WI38 (cell line): ENCODE measurements at regions not wholly inside any gene's neighbourhood (a gene's known extent, or its start where the extent isn't known, plus 50 kb on each side); places are given as distances from the start of the nearest gene placed in this dataset.
"Not testable (repeated sequence)": the region's sequence is repeated elsewhere in the genome, so short reads cannot be mapped to it uniquely, and the experiment has no call there.

Source experiments
- H3K4me3 ChIP-seq: 2 replicates; pipeline ENCODE4 v1.5.1; 2011; ENCODE audit warnings: low read depth, mild to moderate bottlenecking, control low read depth, low read length

DNA sequence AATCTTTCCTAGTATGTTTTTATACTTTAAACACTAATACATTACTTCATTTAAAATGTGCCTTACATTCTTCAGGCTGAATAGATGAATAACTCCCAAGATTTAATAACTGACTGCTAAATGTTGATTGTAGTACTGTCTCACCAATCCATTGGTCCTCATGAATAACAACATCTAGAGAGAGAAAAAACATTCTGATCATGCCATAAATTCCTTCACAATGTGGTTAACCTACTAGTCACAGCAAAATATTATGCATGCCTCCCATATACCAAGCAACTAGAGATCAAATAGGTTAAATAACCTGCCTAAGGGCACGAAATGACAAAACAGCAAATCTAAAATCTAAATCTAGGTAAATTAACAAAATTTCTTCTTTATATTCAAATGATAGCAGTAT lies 66.2 kb downstream of the SYT15 start:
- not testable (repeated sequence) for H3K4me3 ChIP-seq

DNA sequence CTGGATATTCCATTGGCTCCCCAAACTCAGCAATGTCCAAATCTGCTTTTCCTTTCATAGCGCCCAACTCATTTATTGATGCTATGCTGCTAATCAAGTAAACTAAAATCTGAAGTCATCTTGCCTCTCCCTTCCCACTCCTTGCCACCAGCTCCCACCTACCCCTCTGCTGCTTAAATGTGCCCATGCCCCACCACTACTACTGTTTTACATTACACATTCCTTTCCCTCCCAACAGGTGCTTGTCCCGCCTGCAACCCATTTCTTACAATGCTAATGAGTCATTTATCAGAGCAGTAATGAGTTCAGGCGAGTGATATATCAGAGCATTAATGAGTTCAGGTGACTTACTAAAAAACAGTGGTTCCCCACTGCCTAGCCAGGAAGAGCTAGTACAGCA lies 67.2 kb downstream of the SYT15 start:
- not testable (repeated sequence) for H3K4me3 ChIP-seq

DNA sequence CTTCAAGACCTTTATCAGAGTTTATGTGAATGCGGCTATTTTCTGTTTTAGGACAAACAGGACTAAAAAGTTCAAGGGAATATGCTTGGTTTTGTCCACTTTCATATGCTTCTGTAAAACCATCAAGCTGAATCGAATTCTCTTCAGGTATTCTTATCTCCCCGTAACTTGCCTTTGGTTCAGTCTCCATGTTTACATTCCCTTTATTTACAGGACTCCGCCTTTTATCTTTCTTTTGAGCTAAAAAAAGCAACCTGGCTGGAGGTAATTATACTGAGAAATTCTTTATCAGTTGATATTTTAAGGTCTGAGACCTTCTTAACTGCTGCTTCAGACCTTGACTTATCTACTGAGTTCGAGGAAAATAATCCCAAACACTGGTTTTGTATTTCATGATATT lies 72.0 kb downstream of the SYT15 start:
- not testable (repeated sequence) for H3K4me3 ChIP-seq

DNA sequence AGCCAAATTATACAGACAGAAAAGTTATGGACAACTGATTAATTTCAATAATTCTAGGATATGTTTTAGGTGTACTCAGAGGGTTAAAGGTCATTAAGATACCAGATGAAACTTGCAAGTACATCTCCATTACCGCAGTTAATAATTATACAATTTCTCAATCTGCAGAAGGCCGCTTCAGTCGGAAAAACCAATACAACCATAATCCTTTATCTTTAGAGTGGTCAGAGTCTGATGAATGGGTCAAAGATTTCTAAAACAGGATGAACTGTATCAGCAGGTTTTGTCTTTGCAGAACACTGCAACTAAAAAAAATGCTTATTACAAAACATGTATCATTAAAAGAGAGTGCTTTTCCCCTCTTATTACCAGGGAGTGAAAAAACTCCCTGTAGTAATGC lies 78.5 kb downstream of the SYT15 start:
- H3K4me3 ChIP-seq, result not testable (repeated sequence)

DNA sequence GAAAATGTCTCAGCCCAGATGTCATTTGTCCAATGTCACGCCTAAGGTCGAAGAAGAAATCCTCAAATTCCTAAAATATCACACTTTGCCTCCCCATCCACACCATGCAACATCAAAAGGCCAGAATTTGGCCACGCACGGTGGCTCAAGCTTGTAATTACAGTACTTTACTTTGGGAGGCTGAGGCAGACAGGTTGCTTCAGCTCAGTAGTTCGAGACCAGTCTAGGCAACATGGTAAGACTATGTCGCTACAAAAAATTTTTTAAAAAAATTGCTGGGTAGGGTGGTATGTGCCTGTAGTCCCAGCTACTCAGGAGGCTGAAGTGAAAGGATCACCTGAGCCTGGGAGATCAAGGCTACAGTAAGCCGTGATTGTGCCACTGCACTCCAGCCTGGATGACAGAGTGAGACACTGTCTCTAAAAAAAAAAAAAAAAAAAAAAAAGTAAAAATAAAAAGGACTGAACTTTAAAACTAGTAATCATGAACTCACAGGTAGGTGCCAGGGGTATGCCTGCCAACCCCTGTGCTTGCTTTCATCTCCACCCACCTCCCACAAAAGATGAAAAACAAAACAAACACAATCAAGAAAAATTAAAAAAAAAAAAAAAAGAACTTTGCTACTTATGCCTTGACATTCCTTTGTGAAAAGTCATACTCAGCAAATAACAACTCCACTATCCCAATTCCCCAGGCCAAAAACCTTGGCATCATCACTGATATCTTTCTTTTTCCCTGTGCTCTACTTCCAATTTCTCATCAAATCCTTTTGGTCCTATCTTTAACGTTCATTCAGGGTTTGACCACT lies 81.3 kb downstream of the SYT15 start:
- not testable (repeated sequence) for H3K4me3 ChIP-seq

DNA sequence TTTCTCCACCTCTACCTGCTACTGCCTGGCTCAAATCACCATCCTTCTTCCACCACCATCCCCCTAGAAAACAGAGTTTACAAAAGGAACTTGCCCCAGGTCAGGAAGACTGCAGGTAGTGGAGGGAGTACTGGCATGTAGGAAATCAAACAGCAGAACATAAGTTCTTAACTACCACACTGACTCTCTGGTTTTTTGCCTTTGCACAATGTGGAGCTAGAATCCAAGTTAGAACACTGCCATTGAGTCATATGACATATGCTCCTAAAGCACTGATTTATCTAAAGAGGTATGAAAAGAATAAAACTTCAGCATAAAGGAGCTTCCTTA lies 81.9 kb downstream of the SYT15 start:
- not testable (repeated sequence) for H3K4me3 ChIP-seq

DNA sequence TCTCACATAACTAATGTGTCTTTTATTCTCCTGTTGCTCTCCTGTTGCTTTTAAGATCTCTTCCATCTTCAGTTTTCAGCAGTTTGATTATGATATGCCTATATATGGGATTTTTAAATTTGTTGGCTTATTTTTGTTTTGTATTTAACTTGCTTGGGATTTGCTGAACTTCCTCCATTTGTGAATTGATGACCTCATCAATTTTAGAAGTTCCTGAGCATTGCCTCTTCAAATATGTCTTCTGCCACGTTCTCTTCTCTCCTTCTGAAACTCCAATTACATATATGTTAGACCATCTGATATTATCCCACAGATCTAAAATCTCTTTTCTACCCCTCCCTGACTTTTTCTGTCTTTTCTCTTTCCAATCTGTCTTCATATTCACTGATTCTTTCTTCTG lies 86.6 kb downstream of the SYT15 start:
- not testable (repeated sequence) for H3K4me3 ChIP-seq

DNA sequence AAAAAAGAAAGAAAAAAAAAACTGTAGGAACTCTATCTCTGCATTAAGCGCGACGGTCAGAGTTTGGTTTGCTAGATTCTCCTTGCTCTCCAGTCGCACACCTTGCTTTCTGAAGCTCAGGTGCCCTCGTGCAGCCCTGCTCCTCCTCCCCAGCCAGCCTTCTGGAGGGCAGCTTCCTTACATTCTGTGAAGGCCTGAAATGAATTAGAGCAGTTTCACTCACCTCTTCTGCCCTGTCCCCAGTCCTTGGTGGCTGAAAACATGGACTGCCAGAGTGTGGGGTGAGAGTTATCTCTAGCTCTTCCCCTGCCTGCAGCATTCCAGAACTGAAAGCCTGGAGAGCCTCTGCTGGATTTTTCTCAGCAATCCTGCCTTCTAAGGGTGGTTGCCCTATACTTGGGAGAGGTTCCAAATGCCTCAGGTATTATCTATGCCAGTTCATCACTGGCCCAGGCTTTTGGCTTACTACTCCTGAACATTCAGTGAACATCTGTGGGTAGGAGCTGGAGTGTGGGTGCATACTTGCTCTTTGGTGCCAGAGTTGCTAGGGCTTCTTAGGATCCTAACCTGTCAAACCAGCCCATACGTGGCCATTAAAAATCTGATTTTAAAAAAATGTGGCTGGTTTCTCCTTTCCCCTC lies 89.5 kb downstream of the SYT15 start:
- not testable (repeated sequence) for H3K4me3 ChIP-seq

DNA sequence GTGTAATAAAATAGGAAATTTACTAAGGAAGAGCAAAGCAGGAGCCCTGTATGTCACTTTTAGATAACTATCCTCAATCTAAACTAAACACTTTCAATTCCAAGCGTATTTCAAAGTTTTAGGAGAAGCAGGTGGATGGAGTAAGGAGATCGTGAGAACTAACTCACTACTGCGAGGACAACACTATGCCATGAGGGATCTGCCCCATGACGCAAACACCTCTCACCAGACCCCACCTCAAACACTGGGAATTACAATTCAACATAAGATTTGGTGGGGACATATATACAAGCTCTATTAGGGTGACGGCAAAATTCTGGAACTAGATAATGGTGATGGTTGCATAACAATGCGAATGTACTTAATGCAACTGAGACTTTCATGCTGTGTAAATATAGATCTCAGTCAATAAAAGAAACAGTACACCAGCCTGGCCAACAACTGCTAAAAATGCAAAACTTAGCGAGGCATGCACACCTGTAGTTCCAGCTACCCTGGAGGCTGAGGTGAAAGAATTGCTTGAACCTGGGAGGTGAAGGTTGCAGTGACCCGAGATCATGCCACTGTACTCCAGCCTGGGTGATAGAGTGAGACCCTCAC lies 99.0 kb downstream of the SYT15 start:
- not testable (repeated sequence) for H3K4me3 ChIP-seq

DNA sequence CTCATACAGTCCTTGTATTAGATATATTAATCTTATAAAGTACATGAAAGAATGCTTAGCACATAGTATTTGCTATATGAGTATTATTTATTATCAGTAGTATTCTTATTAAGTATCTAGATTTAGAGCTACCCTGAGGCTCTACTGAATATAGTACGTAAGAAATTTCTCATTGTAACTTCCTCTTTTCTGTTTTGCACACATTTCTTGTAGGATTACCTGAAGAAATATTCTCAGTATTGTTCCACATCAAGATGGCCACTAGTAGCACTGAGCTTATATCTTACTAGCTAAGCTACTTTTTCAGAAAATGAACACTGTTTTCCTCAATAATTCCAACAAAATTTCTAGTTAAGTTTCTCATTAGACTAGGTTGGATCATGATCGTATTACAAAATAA lies 112.5 kb downstream of the SYT15 start:
- not testable (repeated sequence) for H3K4me3 ChIP-seq

DNA sequence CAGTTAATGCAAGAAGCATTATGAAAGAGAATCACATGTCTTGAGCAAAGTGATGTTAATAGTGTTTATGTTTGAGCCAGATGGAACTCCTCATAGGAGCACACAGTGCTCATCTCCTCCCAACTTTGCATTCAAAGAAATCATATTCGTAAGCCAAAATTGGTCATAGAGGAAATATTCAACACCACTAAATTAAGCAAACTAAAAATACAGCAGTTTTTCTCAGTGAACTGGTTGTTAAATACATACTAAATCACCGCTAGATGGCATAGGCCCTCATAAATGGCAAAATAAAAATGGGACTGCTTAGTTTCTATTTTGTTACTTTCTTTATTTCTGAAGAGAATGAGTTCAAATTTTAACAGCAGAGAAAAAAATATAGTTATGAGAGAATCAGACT lies 114.3 kb downstream of the SYT15 start:
- H3K4me3 ChIP-seq, result not testable (repeated sequence)

DNA sequence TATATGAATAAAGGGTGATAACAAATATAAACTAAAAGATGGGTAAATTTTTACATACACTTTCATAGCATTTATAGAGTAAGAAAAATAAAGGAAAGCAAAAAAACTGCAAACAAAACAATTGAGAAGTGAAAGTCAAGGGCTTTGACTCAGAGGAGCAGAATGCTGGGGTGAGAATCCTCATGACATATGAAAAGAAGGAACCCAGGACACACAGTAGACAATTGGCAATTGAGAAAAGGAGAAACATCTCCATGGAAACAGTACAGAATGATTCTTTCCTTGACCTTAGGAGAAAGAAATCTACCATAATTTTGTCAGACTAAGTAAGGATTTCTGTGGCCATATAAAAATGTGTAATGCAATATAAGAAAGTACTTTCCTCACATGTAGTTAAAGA lies 138.3 kb downstream of the SYT15 start:
- H3K4me3 ChIP-seq, result not testable (repeated sequence)

DNA sequence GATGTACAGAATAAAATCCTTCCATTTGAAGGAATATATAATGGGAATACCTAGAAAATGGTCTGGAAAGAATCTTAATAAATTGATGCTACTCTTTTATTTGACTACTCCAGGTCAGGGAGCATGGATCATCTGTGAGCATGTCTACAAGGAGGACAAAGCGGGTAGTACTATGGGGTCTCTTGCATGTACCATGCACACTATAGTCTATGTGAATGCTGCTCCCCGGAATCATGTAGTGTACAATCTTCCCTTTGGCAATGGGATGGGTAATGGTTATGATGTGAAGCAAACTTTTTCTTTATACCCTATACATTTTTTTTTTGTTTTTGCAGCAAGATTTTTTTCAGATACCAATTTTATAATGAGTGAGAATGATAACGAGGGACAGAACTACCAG lies 139.1 kb downstream of the SYT15 start:
- H3K4me3 ChIP-seq, result not testable (repeated sequence)

DNA sequence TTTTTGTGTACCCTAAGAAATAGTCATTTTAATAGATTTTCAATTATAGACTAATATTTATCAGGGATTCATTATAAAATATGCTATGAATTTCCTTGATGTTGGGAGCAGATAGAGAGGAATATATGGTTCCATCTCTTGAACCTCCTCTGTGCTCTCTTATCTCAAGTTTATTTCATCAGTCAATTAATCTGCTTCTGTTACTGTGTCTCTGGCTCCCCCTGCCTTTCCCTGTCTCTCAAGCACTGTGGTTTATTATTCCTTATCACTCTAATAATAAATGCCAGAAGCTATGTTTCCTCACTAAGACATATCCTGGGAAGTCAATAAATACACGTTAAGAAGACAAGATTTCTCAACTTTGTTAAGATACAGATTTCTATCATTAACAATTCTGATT lies 141.5 kb downstream of the SYT15 start:
- not testable (repeated sequence) for H3K4me3 ChIP-seq

DNA sequence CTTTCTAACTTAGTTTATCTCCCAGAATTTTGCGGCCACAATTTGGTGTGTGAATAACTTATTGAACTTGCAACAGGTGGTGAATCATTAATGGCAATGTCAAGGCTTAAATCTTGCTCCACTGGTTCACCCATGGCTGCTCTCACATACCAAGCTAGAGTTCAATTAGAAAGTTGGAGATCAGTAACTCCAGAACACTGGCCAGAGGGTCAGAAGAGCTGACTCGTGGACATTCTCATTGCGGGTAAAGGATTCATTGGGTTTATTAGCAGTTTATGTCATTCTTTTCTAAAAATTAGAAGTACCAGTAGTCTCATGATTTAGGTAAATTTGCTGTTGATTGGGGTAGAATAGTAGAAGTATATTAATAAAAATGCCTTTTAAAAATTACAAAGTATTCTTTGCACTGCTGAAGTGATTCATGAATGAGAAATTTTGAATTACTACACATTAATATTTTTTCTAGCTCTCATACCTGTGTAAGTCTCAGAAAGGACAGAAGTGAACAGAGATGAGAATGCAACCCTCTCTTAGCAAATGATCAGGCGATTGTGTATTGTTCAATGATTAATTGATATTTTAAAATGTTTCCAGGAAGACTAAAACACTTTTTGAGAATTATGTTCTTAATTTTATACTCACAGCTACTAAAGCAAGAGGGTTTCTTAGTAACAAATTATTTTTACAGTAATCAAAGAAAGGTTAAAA lies 142.0 kb downstream of the SYT15 start:
- not testable (repeated sequence) for H3K4me3 ChIP-seq

DNA sequence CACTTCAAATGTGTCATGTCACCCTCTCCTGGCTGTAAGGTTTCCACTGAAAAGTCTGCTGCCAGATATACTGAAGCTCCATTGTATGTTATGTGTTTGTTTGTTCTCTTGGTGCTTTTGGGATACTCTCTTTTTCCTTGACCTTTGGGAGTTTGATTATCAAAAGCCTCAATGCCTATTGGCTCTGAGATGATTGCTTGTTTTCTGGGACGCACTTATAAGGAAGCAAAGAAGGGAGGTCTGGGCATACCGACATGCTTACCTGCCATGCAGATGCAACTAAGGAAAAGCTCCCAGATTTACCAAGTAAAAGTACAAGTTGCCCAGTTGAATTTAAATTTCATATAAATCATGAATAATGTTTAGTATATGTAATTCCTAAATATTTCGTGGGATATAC lies 145.3 kb downstream of the SYT15 start:
- not testable (repeated sequence) for H3K4me3 ChIP-seq

DNA sequence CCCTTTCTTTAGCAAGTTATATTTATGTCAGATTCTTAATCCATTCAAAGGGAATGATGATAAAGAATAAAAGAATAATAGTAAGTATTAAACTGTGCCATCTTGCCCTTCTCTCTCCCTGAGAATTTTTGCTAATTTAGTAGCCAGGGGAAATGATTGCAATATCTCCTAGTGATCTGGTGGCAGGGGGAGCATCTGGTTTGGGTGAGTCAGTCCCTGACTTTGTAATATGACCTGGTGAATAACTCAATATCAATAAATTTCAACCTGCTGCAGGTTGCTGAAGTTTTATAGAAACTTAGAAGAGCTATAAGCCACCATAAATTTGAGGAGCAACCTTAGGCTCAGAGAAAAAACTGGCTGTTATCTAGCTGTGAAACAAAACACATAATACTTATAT lies 149.4 kb downstream of the SYT15 start:
- H3K4me3 ChIP-seq, result not testable (repeated sequence)

DNA sequence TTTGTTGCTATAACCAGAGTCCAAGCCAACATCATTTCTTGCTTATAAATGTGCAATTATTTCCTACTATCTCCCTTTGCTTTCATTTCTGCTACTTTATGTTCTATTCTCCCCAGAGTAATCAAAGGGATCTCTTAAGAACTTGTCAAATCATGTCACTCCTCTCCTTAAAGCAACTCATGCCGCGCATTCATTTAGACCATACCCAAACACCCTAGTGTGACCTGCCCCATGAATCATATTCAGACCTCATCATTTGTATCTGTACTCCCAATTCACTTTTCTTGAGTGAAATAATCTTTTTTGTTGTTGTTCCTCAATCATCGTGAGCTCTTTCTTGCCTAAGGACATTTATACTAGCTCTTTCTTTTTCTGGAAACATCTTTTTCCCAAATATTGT lies 151.8 kb downstream of the SYT15 start:
- H3K4me3 ChIP-seq, result not testable (repeated sequence)

DNA sequence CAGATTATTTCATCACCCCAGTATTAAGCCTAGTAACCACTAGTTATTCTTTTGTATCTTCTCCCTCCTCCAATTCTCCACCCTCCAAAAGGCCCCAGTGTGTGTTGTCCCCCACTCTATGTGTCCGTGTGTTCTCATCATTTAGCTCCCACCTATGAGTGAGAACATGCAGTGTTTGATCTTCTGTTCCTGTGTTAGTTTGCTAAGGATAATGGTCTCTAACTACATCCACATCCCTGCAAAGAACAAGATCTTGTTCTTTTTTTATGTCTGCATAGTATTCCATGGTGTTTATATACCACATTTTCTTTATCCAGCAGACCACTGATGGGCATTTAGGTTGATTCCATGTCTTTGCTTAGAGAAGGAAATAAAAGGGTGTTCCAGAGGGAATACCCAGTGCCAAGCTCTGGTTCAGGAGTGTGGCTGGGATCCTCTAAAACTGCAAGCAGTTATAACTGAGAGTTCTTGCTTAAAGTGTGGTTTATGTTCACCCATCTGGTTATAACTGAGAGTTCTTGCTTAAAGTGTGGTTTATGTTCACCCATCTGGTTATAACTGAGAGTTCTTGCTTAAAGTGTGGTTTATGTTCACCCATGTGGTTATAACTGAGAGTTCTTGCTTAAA lies 154.8 kb downstream of the SYT15 start:
- not testable (repeated sequence) for H3K4me3 ChIP-seq

DNA sequence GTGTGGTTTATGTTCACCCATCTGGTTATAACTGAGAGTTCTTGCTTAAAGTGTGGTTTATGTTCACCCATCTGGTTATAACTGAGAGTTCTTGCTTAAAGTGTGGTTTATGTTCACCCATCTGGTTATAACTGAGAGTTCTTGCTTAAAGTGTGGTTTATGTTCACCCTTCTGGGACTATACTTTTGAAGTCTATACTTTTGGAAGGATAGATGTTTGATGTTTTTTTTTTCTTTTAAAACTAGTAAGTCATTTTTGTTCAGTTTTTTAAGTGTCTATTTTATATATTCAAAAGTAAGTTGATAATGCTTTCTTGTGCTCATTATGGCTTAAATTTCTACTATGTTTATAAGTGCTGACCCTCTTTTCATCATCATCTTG lies 155.3 kb downstream of the SYT15 start:
- H3K4me3 ChIP-seq, result not testable (repeated sequence)

DNA sequence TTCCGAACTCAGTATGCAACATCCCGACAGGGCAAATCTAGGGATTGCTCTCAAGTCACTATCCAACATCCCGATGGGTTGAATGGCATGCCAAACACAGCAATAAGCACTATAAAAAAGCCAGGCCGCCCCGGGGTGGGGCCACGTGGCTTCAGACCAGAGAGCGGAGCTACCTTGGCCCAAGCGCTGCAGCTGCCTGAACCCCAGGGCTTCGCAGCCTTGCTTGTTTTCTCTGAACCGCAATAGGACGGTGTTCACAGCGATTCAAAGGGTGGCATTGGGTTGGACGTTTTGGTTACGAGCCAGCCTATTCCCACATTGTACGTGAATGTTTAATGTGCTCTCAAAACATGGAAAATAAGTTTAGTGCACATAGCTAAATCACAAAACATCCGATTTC lies 161.0 kb downstream of the SYT15 start:
- H3K4me3 ChIP-seq, result not testable (repeated sequence)
